ENCODE measurements at regions not wholly inside any gene's neighbourhood (a gene's known extent, or its start where the extent isn't known, plus 50 kb on each side); places are given as distances from the start of the nearest gene placed in this dataset.

- TF ChIP-seq EP300 (IDR thresholded peaks at IDR 0.05) (no peak), POLR2AphosphoS5 (IDR thresholded peaks at IDR 0.05) (no peak)
Observed at GRCh38 chr3:177382944-177383343, 185.7 kb upstream of the TBL1XR1 start.
